ENCODE measurements at regions not wholly inside any gene's neighbourhood (a gene's known extent, or its start where the extent isn't known, plus 50 kb on each side); places are given as distances from the start of the nearest gene placed in this dataset.

- no peak for TF ChIP-seq CREB1 (IDR thresholded peaks at IDR 0.05; ENCODE audit: low read depth)
- TF ChIP-seq USF1 (IDR thresholded peaks at IDR 0.05): no peak
- no peak for TF ChIP-seq TAF1 (IDR thresholded peaks at IDR 0.05; ENCODE audit: low read depth)
- no peak for TF ChIP-seq TEAD4 (IDR thresholded peaks at IDR 0.05)
- no peak for TF ChIP-seq EP300 (IDR thresholded peaks at IDR 0.05; ENCODE audit: borderline replicate concordance)
- no peak for TF ChIP-seq REST (IDR thresholded peaks at IDR 0.05; ENCODE audit: low read depth)
- no peak for TF ChIP-seq CEBPB (IDR thresholded peaks at IDR 0.05)
- no peak for TF ChIP-seq NFIC (IDR thresholded peaks at IDR 0.05)
- TF ChIP-seq YY1 (IDR thresholded peaks at IDR 0.05; ENCODE audit: low read depth): no peak
- TF ChIP-seq RAD21 (IDR thresholded peaks at IDR 0.05; ENCODE audit: low read depth): no peak
These were observed 223.7 kb upstream of the ZC3H12C start for GRCh38 chr11:109869536-109869935.

Measured in Ishikawa (cell line).